IMR-90 (cell line): ENCODE measurements at regions not wholly inside any gene's neighbourhood (a gene's known extent, or its start where the extent isn't known, plus 50 kb on each side); places are given as distances from the start of the nearest gene placed in this dataset.

Experiments used
- ATAC-seq: fragments of 200-7000 bp; cut with Tn5 transposase; 2 replicates; pipeline ENCODE4 v1.9.1; 2020; ENCODE audit warnings: low read depth, mild to moderate bottlenecking, moderate library complexity
- BruUV-seq: library from RNA; stranded (reverse); fragments of 400-500 nt; replicated peaks from 2 replicates; lab custom pipeline; 2021; lab: Mats Ljungman, UMichigan
- CTCF ChIA-PET: fragments of 300-600 bp; formaldehyde crosslinking; extraction: SDS; loops from one replicate; lab custom pipeline; 2021; ENCODE audit warnings: antibody characterized with exemption; lab: Yijun Ruan, JAX
- POLR2A ChIA-PET: fragments of 300-600 bp; sonication (Branson Sonifier 250); formaldehyde crosslinking; loops from one replicate; lab custom pipeline; 2022; ENCODE audit warnings: antibody characterized with exemption; ENCODE audit not compliant: unreplicated experiment; lab: Charles Lee
- DNase-seq: peaks from one replicate; pipeline ENCODE4 v3.0.0; 2013
- H2AFZ ChIP-seq: replicated peaks from 2 replicates; pipeline ENCODE3; 2013; ENCODE audit warnings: low read length, mild to moderate bottlenecking; ENCODE audit not compliant: poor library complexity
- H2AK5ac ChIP-seq: 2 replicates; pipeline ENCODE4 v1.6.1; 2013; ENCODE audit warnings: low read depth, low read length, inconsistent platforms
- H2AK9ac ChIP-seq: replicated peaks from 2 replicates; pipeline ENCODE3; 2013; ENCODE audit warnings: mild to moderate bottlenecking, low read depth, low read length, moderate library complexity; ENCODE audit not compliant: poor library complexity
- H2BK120ac ChIP-seq: 2 replicates; pipeline ENCODE4 v1.6.1; 2013; ENCODE audit warnings: low read depth, low read length, inconsistent platforms
- H2BK15ac ChIP-seq: 3 replicates; pipeline ENCODE4 v1.6.1; 2013; ENCODE audit warnings: low read depth, low read length, inconsistent platforms
- H2BK20ac ChIP-seq: 2 replicates; pipeline ENCODE4 v1.6.1; 2013; ENCODE audit warnings: low read depth, mild to moderate bottlenecking, inconsistent platforms, low read length, moderate library complexity
- H2BK5ac ChIP-seq: 2 replicates; pipeline ENCODE4 v1.6.1; 2013; ENCODE audit warnings: mild to moderate bottlenecking, low read depth, low read length, inconsistent platforms; ENCODE audit not compliant: poor library complexity, severe bottlenecking
- H3K14ac ChIP-seq: replicated peaks from 2 replicates; pipeline ENCODE4 v1.6.1; 2013; ENCODE audit warnings: low read depth, low read length, inconsistent platforms
- H3K18ac ChIP-seq: 2 replicates; pipeline ENCODE4 v1.6.1; 2013; ENCODE audit warnings: low read depth, low read length, control low read depth
- H3K23ac ChIP-seq: 2 replicates; pipeline ENCODE4 v1.6.1; 2013; ENCODE audit warnings: low read depth, low read length, inconsistent platforms
- H3K27ac ChIP-seq: 2 replicates; pipeline ENCODE4 v1.5.1; 2013; ENCODE audit warnings: mild to moderate bottlenecking, control low read depth, low read length; ENCODE audit not compliant: insufficient read depth
- H3K27me3 ChIP-seq: 2 replicates; pipeline ENCODE4 v1.6.1; 2013; ENCODE audit warnings: low read length; ENCODE audit not compliant: control insufficient read depth, insufficient read depth
- H3K36me3 ChIP-seq: 2 replicates; pipeline ENCODE4 v1.6.1; 2013; ENCODE audit warnings: low read length, mixed read lengths; ENCODE audit not compliant: control insufficient read depth, insufficient read depth
- H3K4ac ChIP-seq: 2 replicates; pipeline ENCODE4 v1.6.1; 2013; ENCODE audit warnings: low read depth, low read length, inconsistent platforms
- H3K4me1 ChIP-seq: 2 replicates; pipeline ENCODE4 v1.6.1; 2013; ENCODE audit warnings: low read length, mixed read lengths; ENCODE audit not compliant: control insufficient read depth, insufficient read depth
- H3K4me2 ChIP-seq: 2 replicates; pipeline ENCODE4 v1.6.1; 2013; ENCODE audit warnings: low read depth, mild to moderate bottlenecking, control low read depth, low read length, moderate library complexity
- H3K4me3 ChIP-seq: 2 replicates; pipeline ENCODE4 v1.5.1; 2013; ENCODE audit warnings: low read depth, mild to moderate bottlenecking, control low read depth, low read length, moderate library complexity; ENCODE audit not compliant: insufficient read depth
- H3K56ac ChIP-seq: 2 replicates; pipeline ENCODE4 v1.6.1; 2013; ENCODE audit warnings: low read length, inconsistent platforms; ENCODE audit not compliant: insufficient read depth; ENCODE audit errors: extremely low read depth
- H3K79me1 ChIP-seq, 2 experiments: 2 replicates each; pipeline ENCODE4 v1.6.1; 2013; ENCODE audit warnings: low read length in 2 of 2, inconsistent platforms in 1 of 2, low read depth in 1 of 2
- H3K9ac ChIP-seq: 2 replicates; pipeline ENCODE4 v1.6.1; 2013; ENCODE audit warnings: low read depth, low read length, control low read depth
- H3K9me1 ChIP-seq: 2 replicates; pipeline ENCODE4 v1.6.1; 2013; ENCODE audit warnings: low read length, inconsistent platforms; ENCODE audit not compliant: insufficient read depth
- H3K9me3 ChIP-seq: 2 replicates; pipeline ENCODE4 v1.6.1; 2013; ENCODE audit warnings: low read length; ENCODE audit not compliant: control insufficient read depth, insufficient read depth
- H4K20me1 ChIP-seq: 2 replicates; pipeline ENCODE4 v1.6.1; 2013; ENCODE audit warnings: low read length, inconsistent platforms; ENCODE audit not compliant: insufficient read depth
- H4K5ac ChIP-seq: 2 replicates; pipeline ENCODE4 v1.6.1; 2013; ENCODE audit warnings: mild to moderate bottlenecking, low read depth, low read length, control low read depth
- H4K8ac ChIP-seq, 2 experiments: 2 replicates each; pipeline ENCODE4 v1.6.1; 2013; ENCODE audit warnings: low read depth in 2 of 2, low read length in 2 of 2, control low read depth in 1 of 2, inconsistent platforms in 1 of 2
- H4K91ac ChIP-seq: 2 replicates; pipeline ENCODE4 v1.6.1; 2013; ENCODE audit warnings: low read depth, low read length, inconsistent platforms; ENCODE audit not compliant: insufficient read depth
- CEBPB ChIP-seq: IDR thresholded peaks from 2 replicates; pipeline ENCODE4 v1.6.1; 2012; ENCODE audit warnings: low read depth, low read length, improper control_type of control experiment
- CHD1 ChIP-seq: IDR thresholded peaks from 2 replicates; pipeline ENCODE4 v1.6.1; 2012; ENCODE audit warnings: low read depth, low read length, improper control_type of control experiment
- FOS ChIP-seq: fragments of 150-350 bp; IDR thresholded peaks from 2 replicates; pipeline ENCODE4 v1.6.1; 2016; ENCODE audit warnings: low read depth, low read length
- NFE2L2 ChIP-seq: fragments of 150-350 bp; IDR thresholded peaks from 2 replicates; pipeline ENCODE4 v1.6.1; 2016; ENCODE audit warnings: low read depth, mild to moderate bottlenecking, low read length
- USF2 ChIP-seq: fragments of 150-350 bp; IDR thresholded peaks from 2 replicates; pipeline ENCODE4 v1.6.1; 2017; ENCODE audit warnings: mild to moderate bottlenecking, antibody characterized with exemption, low read length, low read depth
- WGBS, 2 experiments: methylation state at CpG; one replicate each; pipeline versions ENCODE4 v1.1.5 to v1.1.7; 2013; ENCODE audit warnings: missing lambda C conversion rate in 2 of 2; ENCODE audit not compliant: insufficient read length in 1 of 2; ENCODE audit errors: extremely low coverage in 2 of 2; 5-methylcytosine and 5-hydroxymethylcytosine counted together
- dilution Hi-C: fragments of 300-500 bp; cut with HindIII; formaldehyde crosslinking; loops from one replicate; pipeline ENCODE4 v1.14.3; 2018; ENCODE audit warnings: low sequenced_read_pairs; ENCODE audit not compliant: unreplicated experiment
- in situ Hi-C: fragments of 300-500 bp; cut with MboI; formaldehyde crosslinking; loops from 3 replicates; pipeline ENCODE4 v1.14.3; 2019; ENCODE audit warnings: low sequenced_read_pairs, inconsistent platforms, mixed read lengths
- intact Hi-C: fragments of 100-400 bp; cut with micrococcal nuclease; formaldehyde crosslinking; loops from 2 replicates; pipeline ENCODE4 v1.10.0; 2022

- intact Hi-C loops (no loop called here), dilution Hi-C loops (no loop called here), in situ Hi-C loops (no loop called here)
- Histone ChIP-seq H4K8ac (no peak overlapping the region), H2AK9ac (no peak overlapping the region), H2BK5ac (no peak overlapping the region), H2AK5ac (no peak overlapping the region), H3K23ac (no peak overlapping the region), H3K27me3 (0 out of 2 replicates have a peak, but pooled peaks cover 2% of the 10 kb centered on the region), H3K4ac (no peak overlapping the region), H3K27ac (no peak overlapping the region), H3K79me1 (no peaks in the 10 kb centered on the region), H3K4me2 (no peak overlapping the region), H2BK15ac (no peak overlapping the region), H3K18ac (no peak overlapping the region), H3K14ac (no peak overlapping the region), H3K9me1 (no peaks in the 10 kb centered on the region), H3K9me3 (no peaks in the 10 kb centered on the region), H2BK120ac (no peak overlapping the region), H3K4me3 (no peak overlapping the region), H3K9ac (no peak overlapping the region), H4K20me1 (no peaks in the 10 kb centered on the region), H3K36me3 (no peaks in the 10 kb centered on the region), H2BK20ac (no peak overlapping the region), H4K91ac (no peak overlapping the region), H3K4me1 (no peaks in the 10 kb centered on the region), H3K56ac (no peak overlapping the region), H4K5ac (no peak overlapping the region), H2AFZ (no peak overlapping the region)
- ATAC-seq, result no peak
- no peak for TF ChIP-seq NFE2L2
- TF ChIP-seq FOS, result no peak
- no peak for TF ChIP-seq USF2
- TF ChIP-seq CEBPB, result no peak
- no peak for TF ChIP-seq CHD1
- ChIA-PET CTCF (no interaction called here), POLR2A (no interaction called here)
- no peak for DNase-seq
- no TSS peak for BruUV-seq
- 87% methylated on average over 17 of the region's 26 CpGs; no CpG with 5 or more reads in 1 of the 2 experiments for WGBS, 2 experiments
Measured at GRCh38 chr20:56873836-56874235, 244.7 kb downstream of the TFAP2C start.
